Left ventricle myocardium inferior (tissue), 1 donor: ENCODE measurements at regions not wholly inside any gene's neighbourhood (a gene's known extent, or its start where the extent isn't known, plus 50 kb on each side); places are given as distances from the start of the nearest gene placed in this dataset.

ENCODE experiments used
- DNase-seq: peaks from one replicate; pipeline ENCODE4 v3.0.0-alpha.2; 2020
- H3K27ac ChIP-seq: fragments of 200-600 bp; replicated peaks from 2 replicates; pipeline ENCODE4 v1.8.0; 2021
- H3K27me3 ChIP-seq: fragments of 200-600 bp; 2 replicates; pipeline ENCODE4 v1.8.0; 2021; ENCODE audit warnings: low read depth
- H3K36me3 ChIP-seq: fragments of 200-600 bp; 2 replicates; pipeline ENCODE4 v1.8.0; 2021
- H3K4me1 ChIP-seq: fragments of 200-600 bp; 2 replicates; pipeline ENCODE4 v1.8.0; 2021
- H3K4me3 ChIP-seq: fragments of 200-600 bp; 2 replicates; pipeline ENCODE4 v1.8.0; 2021; ENCODE audit warnings: mild to moderate bottlenecking, moderate library complexity
- H3K9me3 ChIP-seq: fragments of 200-600 bp; replicated peaks from 2 replicates; pipeline ENCODE4 v1.8.0; 2021
- CTCF ChIP-seq: fragments of 200-600 bp; IDR thresholded peaks from 2 replicates; pipeline ENCODE4 v1.8.0; 2021; ENCODE audit warnings: antibody characterized with exemption, mild to moderate bottlenecking, borderline replicate concordance
- intact Hi-C: fragments of 100-400 bp; cut with micrococcal nuclease; formaldehyde crosslinking; loops from one replicate; pipeline ENCODE4 v1.11.0; 2022
- donor health status: DM: no; HTN: yes; CAD: no; lungs with severe emphysema.

GRCh38 chr15:93138681-93139250 lies 49.8 kb upstream of the RGMA start:
- Histone ChIP-seq H3K27me3 (no peaks in the 10 kb centered on the region), H3K36me3 (no peaks in the 10 kb centered on the region), H3K4me1 (no peaks in the 10 kb centered on the region), H3K9me3 (no peaks in the 10 kb centered on the region), H3K27ac (no peak overlapping the region), H3K4me3 (no peak overlapping the region)
- TF ChIP-seq CTCF = no peak
- intact Hi-C loops = no loop called here
- no peak for DNase-seq
